H9 (cell line): ENCODE measurements at regions not wholly inside any gene's neighbourhood (a gene's known extent, or its start where the extent isn't known, plus 50 kb on each side); places are given as distances from the start of the nearest gene placed in this dataset.

ENCODE experiments used
- DNase-seq: peaks from one replicate; pipeline ENCODE4 v3.0.0-alpha.2; 2017
- H2AFZ ChIP-seq: one replicate; pipeline ENCODE4 v1.6.1; 2013; ENCODE audit warnings: mild to moderate bottlenecking, low read length, control low read depth, moderate library complexity
- H2AK5ac ChIP-seq: 2 replicates; pipeline ENCODE4 v1.6.1; 2013; ENCODE audit warnings: low read length, control low read depth, mixed read lengths; ENCODE audit not compliant: insufficient read length
- H2BK120ac ChIP-seq: one replicate; pipeline ENCODE4 v1.6.1; 2013; ENCODE audit warnings: low read depth, mild to moderate bottlenecking, low read length, control low read depth, inconsistent platforms; ENCODE audit not compliant: poor library complexity, severe bottlenecking
- H2BK12ac ChIP-seq: 2 replicates; pipeline ENCODE4 v1.6.1; 2013; ENCODE audit warnings: low read length, control low read depth, mixed read lengths, low read depth; ENCODE audit not compliant: insufficient read length
- H2BK15ac ChIP-seq: 2 replicates; pipeline ENCODE4 v1.6.1; 2013; ENCODE audit warnings: low read depth, low read length, control low read depth
- H2BK20ac ChIP-seq: one replicate; pipeline ENCODE4 v1.6.1; 2013; ENCODE audit warnings: low read depth, mild to moderate bottlenecking, low read length, control low read depth, inconsistent platforms; ENCODE audit not compliant: poor library complexity, severe bottlenecking
- H2BK5ac ChIP-seq: 2 replicates; pipeline ENCODE4 v1.6.1; 2013; ENCODE audit warnings: low read length, control low read depth, mixed read lengths; ENCODE audit not compliant: insufficient read length
- H3K14ac ChIP-seq: 2 replicates; pipeline ENCODE4 v1.6.1; 2013; ENCODE audit warnings: low read length, control low read depth; ENCODE audit not compliant: insufficient read depth
- H3K18ac ChIP-seq: 2 replicates; pipeline ENCODE4 v1.6.1; 2013; ENCODE audit warnings: low read depth, mild to moderate bottlenecking, mixed read lengths, low read length, control low read depth; ENCODE audit not compliant: insufficient read length
- H3K23ac ChIP-seq: 2 replicates; pipeline ENCODE4 v1.6.1; 2013; ENCODE audit warnings: low read length, control low read depth, mixed read lengths, low read depth; ENCODE audit not compliant: insufficient read length
- H3K23me2 ChIP-seq: 2 replicates; pipeline ENCODE4 v1.6.1; 2013; ENCODE audit warnings: low read depth, mild to moderate bottlenecking, mixed read lengths, low read length, control low read depth; ENCODE audit not compliant: insufficient read length, poor library complexity, severe bottlenecking
- H3K27ac ChIP-seq: 2 replicates; pipeline ENCODE4 v1.5.1; 2013; ENCODE audit warnings: low read length, control low read depth, mixed read lengths, low read depth; ENCODE audit not compliant: insufficient read length
- H3K27me3 ChIP-seq: 2 replicates; pipeline ENCODE4 v1.6.1; 2013; ENCODE audit warnings: low read length, control low read depth, inconsistent platforms; ENCODE audit not compliant: insufficient read depth
- H3K4ac ChIP-seq: 2 replicates; pipeline ENCODE4 v1.6.1; 2013; ENCODE audit warnings: low read depth, mild to moderate bottlenecking, control low read depth, inconsistent platforms, low read length, moderate library complexity
- H3K4me1 ChIP-seq: 2 replicates; pipeline ENCODE4 v1.6.1; 2013; ENCODE audit warnings: low read length, control low read depth, inconsistent platforms; ENCODE audit not compliant: insufficient read depth
- H3K4me2 ChIP-seq: 2 replicates; pipeline ENCODE4 v1.6.1; 2013; ENCODE audit warnings: low read length, control low read depth, mixed read lengths; ENCODE audit not compliant: insufficient read length, insufficient read depth
- H3K56ac ChIP-seq: 2 replicates; pipeline ENCODE4 v1.6.1; 2013; ENCODE audit warnings: low read depth, mild to moderate bottlenecking, mixed read lengths, low read length, control low read depth; ENCODE audit not compliant: insufficient read length
- H3K79me1 ChIP-seq: 2 replicates; pipeline ENCODE4 v1.6.1; 2013; ENCODE audit warnings: low read depth, mild to moderate bottlenecking, moderate library complexity, low read length, control low read depth, inconsistent platforms; ENCODE audit not compliant: insufficient read depth, poor library complexity, severe bottlenecking
- H3K79me2 ChIP-seq: 2 replicates; pipeline ENCODE4 v1.6.1; 2013; ENCODE audit warnings: low read length, control low read depth, inconsistent platforms; ENCODE audit not compliant: insufficient read depth
- H3K9ac ChIP-seq: 2 replicates; pipeline ENCODE4 v1.6.1; 2013; ENCODE audit warnings: low read length, control low read depth, mixed read lengths; ENCODE audit not compliant: insufficient read length; ENCODE audit errors: extremely low read depth
- H3K9me3 ChIP-seq: one replicate; pipeline ENCODE4 v1.6.1; 2013; ENCODE audit warnings: low read depth, low read length, inconsistent platforms; ENCODE audit not compliant: control insufficient read depth
- H3T11ph ChIP-seq: one replicate; pipeline ENCODE4 v1.6.1; 2013; ENCODE audit warnings: mild to moderate bottlenecking, low read length, control low read depth, inconsistent platforms
- H4K20me1 ChIP-seq: one replicate; pipeline ENCODE4 v1.6.1; 2013; ENCODE audit not compliant: control insufficient read depth, insufficient read length, insufficient read depth
- H4K5ac ChIP-seq: 2 replicates; pipeline ENCODE4 v1.6.1; 2013; ENCODE audit warnings: low read depth, mild to moderate bottlenecking, mixed read lengths, low read length, control low read depth; ENCODE audit not compliant: insufficient read length
- H4K8ac ChIP-seq: replicated peaks from 2 replicates; pipeline ENCODE4 v1.6.1; 2013; ENCODE audit warnings: low read length, control low read depth, mixed read lengths, low read depth; ENCODE audit not compliant: insufficient read length
- H4K91ac ChIP-seq: 2 replicates; pipeline ENCODE4 v1.6.1; 2013; ENCODE audit warnings: low read depth, mild to moderate bottlenecking, moderate library complexity, mixed read lengths, low read length, control low read depth; ENCODE audit not compliant: insufficient read length
- H3K27ac Mint-ChIP-seq, 3 experiments: 2 replicates in 2 of 3; 3 replicates in 1 of 3; pipeline ENCODE4 v1.8.0; 2020 to 2021; ENCODE audit warnings: mixed read lengths in 3 of 3, mild to moderate bottlenecking in 1 of 3, moderate library complexity in 1 of 3
- H3K27me3 Mint-ChIP-seq: 2 replicates; pipeline ENCODE4 v1.8.0; 2021; ENCODE audit warnings: low read depth, mild to moderate bottlenecking, moderate library complexity, mixed read lengths
- H3K36me3 Mint-ChIP-seq, 3 experiments: 2 replicates in 2 of 3; 3 replicates in 1 of 3; pipeline ENCODE4 v1.8.0; 2020 to 2021; ENCODE audit warnings: low read depth in 3 of 3, mixed read lengths in 3 of 3; ENCODE audit not compliant: insufficient read depth in 1 of 3
- H3K4me1 Mint-ChIP-seq, 2 experiments: 2 replicates each; pipeline ENCODE4 v1.8.0; 2020; ENCODE audit warnings: mixed read lengths in 2 of 2
- H3K4me3 Mint-ChIP-seq, 2 experiments: 2 replicates in 1 of 2; 3 replicates in 1 of 2; pipeline ENCODE4 v1.8.0; 2020 to 2021; ENCODE audit warnings: mild to moderate bottlenecking in 2 of 2, mixed read lengths in 2 of 2, moderate library complexity in 1 of 2
- H3K9me3 Mint-ChIP-seq, 2 experiments: 2 replicates in 1 of 2; 3 replicates in 1 of 2; pipeline ENCODE4 v1.8.0; 2020; ENCODE audit warnings: mild to moderate bottlenecking in 2 of 2, mixed read lengths in 2 of 2, moderate library complexity in 1 of 2
- CTCF ChIP-seq: fragments of 200-600 bp; sonication (generic); conservative IDR thresholded peaks from 3 replicates; pipeline ENCODE4 v1.8.0; 2021; ENCODE audit warnings: antibody characterized with exemption, mild to moderate bottlenecking
- WGBS: extraction: QIAGEN DNeasy Blood & Tissue Kit; methylation state at CpG from one replicate; pipeline ENCODE4 v1.1.7; 2013; ENCODE audit warnings: missing lambda C conversion rate, low lambda C conversion rate, mixed read lengths; ENCODE audit not compliant: insufficient read length; ENCODE audit errors: extremely low coverage; 5-methylcytosine and 5-hydroxymethylcytosine counted together

- Histone ChIP-seq H4K91ac (no peak overlapping the region), H2BK5ac (no peak overlapping the region), H3K56ac (no peak overlapping the region), H2BK15ac (no peak overlapping the region), H3K4me1 (no peaks in the 10 kb centered on the region), H3K27ac (no peak overlapping the region), H2BK20ac (no peak overlapping the region), H3T11ph (no peak overlapping the region), H3K4ac (no peak overlapping the region), H3K23me2 (no peaks in the 10 kb centered on the region), H3K4me2 (no peak overlapping the region), H4K20me1 (no peaks in the 10 kb centered on the region), H2AK5ac (no peak overlapping the region), H3K79me1 (no peaks in the 10 kb centered on the region), H3K18ac (no peak overlapping the region), H3K27me3 (no peaks in the 10 kb centered on the region), H4K8ac (no peak overlapping the region), H3K23ac (no peak overlapping the region), H2BK120ac (no peak overlapping the region), H3K9me3 (no peaks in the 10 kb centered on the region), H4K5ac (no peak overlapping the region), H3K79me2 (no peaks in the 10 kb centered on the region), H3K14ac (no peak overlapping the region), H2AFZ (no peak overlapping the region), H3K9ac (no peak overlapping the region), H2BK12ac (no peak overlapping the region)
- Mint-ChIP-seq H3K36me3 (no peaks in the 10 kb centered on the region), H3K4me3 (no peak overlapping the region), H3K9me3 (no peaks in the 10 kb centered on the region), H3K27me3 (no peaks in the 10 kb centered on the region), H3K4me1 (peaks cover 0 to 4% of the 10 kb centered on the region in 2 experiments; a peak in 1 of 4 replicates), H3K27ac (no peak overlapping the region)
- DNase-seq: no peak
- WGBS: no CpG with 5 or more reads among the region's 1 CpG
- TF ChIP-seq CTCF: no peak
These were observed 933.6 kb upstream of the ZWINT start for GRCh38 chr10:57294698-57295097.
